Left lung (tissue), 4 donors: ENCODE measurements at regions not wholly inside any gene's neighbourhood (a gene's known extent, or its start where the extent isn't known, plus 50 kb on each side); places are given as distances from the start of the nearest gene placed in this dataset.
A peak's percentile ranks its signal among the peaks of the same experiment; 100 is the strongest.

Experiments used
- ATAC-seq: fragments of 200-7000 bp; cut with Tn5 transposase; one replicate; pipeline ENCODE4 v1.9.1; 2020; ENCODE audit warnings: moderate library complexity
- DNase-seq, 4 donors: peaks; one replicate each; pipeline ENCODE4 v3.0.0-alpha.2; 2013 to 2020
- H3K27ac ChIP-seq, 2 donors: fragments of 200-600 bp; sonication (generic) in 1 of 2; one replicate each; pipeline versions ENCODE4 v1.5.0 to v1.8.0; 2020 to 2021
- H3K27me3 ChIP-seq, 2 donors: fragments of 200-600 bp; sonication (generic) in 1 of 2; one replicate each; pipeline versions ENCODE4 v1.5.0 to v1.8.0; 2020 to 2021
- H3K36me3 ChIP-seq, 2 donors: fragments of 200-600 bp; sonication (generic) in 1 of 2; one replicate each; pipeline versions ENCODE4 v1.5.0 to v1.8.0; 2020 to 2021
- H3K4me1 ChIP-seq, 2 donors: fragments of 200-600 bp; one replicate each; pipeline ENCODE4 v1.8.0; 2021
- H3K4me3 ChIP-seq, 2 donors: fragments of 200-600 bp; sonication (generic) in 1 of 2; one replicate each; pipeline versions ENCODE4 v1.5.0 to v1.8.0; 2020 to 2021; ENCODE audit warnings: mild to moderate bottlenecking in 1 of 2
- H3K9me3 ChIP-seq, 2 donors: fragments of 200-600 bp; sonication (generic) in 1 of 2; one replicate each; pipeline versions ENCODE4 v1.5.0 to v1.8.0; 2020 to 2021
- intact Hi-C, 2 donors: fragments of 100-400 bp; cut with DNase I; formaldehyde crosslinking; loops; one replicate each; pipeline versions ENCODE4 v1.11.2 to v1.14.2; 2022
- TF ChIP-seq, protein P1 (sequence below), 2 donors: fragments of 200-600 bp; sonication (generic) in 1 of 2; IDR thresholded peaks; one replicate each; pipeline versions ENCODE4 v1.5.0 to v1.8.0; 2021; ENCODE audit warnings: antibody characterized with exemption in 2 of 2
- donor health status: DM: no; HTN: yes; CAD: no.
- donor health status: DM: no; HTN: no; CAD: no.

DNA sequence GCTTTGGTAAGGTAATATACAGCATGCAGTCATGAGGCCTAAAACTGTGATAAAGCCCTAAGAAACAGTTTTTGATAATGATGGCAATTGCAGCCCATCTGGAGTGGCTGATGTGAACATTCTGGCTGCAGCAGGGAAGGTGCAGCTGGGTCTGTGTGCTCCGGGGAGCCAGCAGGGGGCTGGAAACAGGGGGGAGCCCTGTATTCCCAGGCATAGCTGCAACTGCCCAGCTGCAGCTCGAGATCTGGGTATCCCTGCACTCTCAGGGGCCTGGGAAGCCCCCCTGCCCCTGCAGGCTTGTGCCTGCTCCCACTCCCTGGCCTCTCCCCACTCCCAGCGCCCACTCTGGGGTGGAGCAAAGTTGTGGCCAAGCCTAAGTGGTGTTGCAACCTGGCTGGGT lies 95.6 kb downstream of the RRAGB start:
- TF ChIP-seq, protein P1, sequence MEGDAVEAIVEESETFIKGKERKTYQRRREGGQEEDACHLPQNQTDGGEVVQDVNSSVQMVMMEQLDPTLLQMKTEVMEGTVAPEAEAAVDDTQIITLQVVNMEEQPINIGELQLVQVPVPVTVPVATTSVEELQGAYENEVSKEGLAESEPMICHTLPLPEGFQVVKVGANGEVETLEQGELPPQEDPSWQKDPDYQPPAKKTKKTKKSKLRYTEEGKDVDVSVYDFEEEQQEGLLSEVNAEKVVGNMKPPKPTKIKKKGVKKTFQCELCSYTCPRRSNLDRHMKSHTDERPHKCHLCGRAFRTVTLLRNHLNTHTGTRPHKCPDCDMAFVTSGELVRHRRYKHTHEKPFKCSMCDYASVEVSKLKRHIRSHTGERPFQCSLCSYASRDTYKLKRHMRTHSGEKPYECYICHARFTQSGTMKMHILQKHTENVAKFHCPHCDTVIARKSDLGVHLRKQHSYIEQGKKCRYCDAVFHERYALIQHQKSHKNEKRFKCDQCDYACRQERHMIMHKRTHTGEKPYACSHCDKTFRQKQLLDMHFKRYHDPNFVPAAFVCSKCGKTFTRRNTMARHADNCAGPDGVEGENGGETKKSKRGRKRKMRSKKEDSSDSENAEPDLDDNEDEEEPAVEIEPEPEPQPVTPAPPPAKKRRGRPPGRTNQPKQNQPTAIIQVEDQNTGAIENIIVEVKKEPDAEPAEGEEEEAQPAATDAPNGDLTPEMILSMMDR (IDR thresholded peaks at IDR 0.05) = no peak
- Histone ChIP-seq H3K27ac (no peak overlapping the region), H3K4me1 (no peaks in the 10 kb centered on the region), H3K4me3 (no peak overlapping the region), H3K36me3 (no peaks in the 10 kb centered on the region), H3K27me3 (no peaks in the 10 kb centered on the region), H3K9me3 (no peaks in the 10 kb centered on the region)
- peak in 1 of 4 donors; percentile 8 for DNase-seq
- no peak for ATAC-seq
- intact Hi-C loops = no loop called here

DNA sequence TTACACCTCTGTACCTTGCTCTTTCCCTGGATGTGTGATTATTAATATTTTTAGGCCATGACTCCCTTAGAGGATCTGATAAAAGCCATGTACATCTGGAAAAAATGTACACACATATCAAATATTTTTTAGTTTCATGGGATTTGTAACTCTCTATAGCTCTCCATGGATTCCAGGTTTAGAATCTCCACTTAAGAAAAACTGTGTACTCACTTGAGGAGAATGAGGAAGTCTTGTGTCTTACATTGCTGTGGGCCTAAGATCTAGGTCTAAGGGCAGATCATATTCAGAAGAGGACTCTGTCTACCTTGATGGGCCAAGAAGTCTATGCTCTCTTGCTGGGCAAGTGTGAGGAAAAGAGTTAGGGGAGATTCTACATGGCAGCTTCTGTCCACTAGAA lies 98.0 kb downstream of the RRAGB start:
- ATAC-seq (no peak), DNase-seq (no peak)
- TF ChIP-seq, protein P1 (IDR thresholded peaks at IDR 0.05) = no peak
- Histone ChIP-seq H3K36me3 (no peaks in the 10 kb centered on the region), H3K9me3 (no peaks in the 10 kb centered on the region), H3K27me3 (no peaks in the 10 kb centered on the region), H3K4me3 (no peak overlapping the region), H3K27ac (no peak overlapping the region), H3K4me1 (no peaks in the 10 kb centered on the region)
- intact Hi-C loops = no loop called here

DNA sequence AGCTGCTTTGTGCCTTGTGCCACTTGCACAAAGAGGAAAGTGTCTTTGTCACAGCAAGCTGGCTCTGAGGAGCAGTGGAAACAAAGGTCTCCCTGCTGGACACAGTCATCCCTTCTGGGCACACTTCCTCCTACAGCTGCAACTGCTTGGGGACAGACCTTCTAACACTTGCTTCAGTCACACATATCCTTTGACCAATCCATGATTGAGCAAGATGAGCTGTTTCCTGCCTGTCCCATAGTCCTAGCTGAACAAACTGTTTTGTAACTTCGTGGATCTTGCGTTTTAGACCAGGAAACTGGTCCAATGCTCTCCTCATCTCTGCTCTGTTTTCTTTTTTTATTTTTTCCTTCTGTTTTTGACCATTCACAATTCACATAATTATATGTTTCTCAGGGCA lies 98.5 kb downstream of the RRAGB start:
- no peak overlapping the region for H3K4me3 ChIP-seq
- no peaks in the 10 kb centered on the region for H3K4me1 ChIP-seq
- no peaks in the 10 kb centered on the region for H3K27me3 ChIP-seq
- no peak for ATAC-seq
- intact Hi-C loops = no loop called here
- no peak overlapping the region for H3K27ac ChIP-seq
- TF ChIP-seq, protein P1 (IDR thresholded peaks at IDR 0.05) = no peak
- H3K36me3 ChIP-seq = no peaks in the 10 kb centered on the region
- DNase-seq = no peak
- H3K9me3 ChIP-seq = no peaks in the 10 kb centered on the region

DNA sequence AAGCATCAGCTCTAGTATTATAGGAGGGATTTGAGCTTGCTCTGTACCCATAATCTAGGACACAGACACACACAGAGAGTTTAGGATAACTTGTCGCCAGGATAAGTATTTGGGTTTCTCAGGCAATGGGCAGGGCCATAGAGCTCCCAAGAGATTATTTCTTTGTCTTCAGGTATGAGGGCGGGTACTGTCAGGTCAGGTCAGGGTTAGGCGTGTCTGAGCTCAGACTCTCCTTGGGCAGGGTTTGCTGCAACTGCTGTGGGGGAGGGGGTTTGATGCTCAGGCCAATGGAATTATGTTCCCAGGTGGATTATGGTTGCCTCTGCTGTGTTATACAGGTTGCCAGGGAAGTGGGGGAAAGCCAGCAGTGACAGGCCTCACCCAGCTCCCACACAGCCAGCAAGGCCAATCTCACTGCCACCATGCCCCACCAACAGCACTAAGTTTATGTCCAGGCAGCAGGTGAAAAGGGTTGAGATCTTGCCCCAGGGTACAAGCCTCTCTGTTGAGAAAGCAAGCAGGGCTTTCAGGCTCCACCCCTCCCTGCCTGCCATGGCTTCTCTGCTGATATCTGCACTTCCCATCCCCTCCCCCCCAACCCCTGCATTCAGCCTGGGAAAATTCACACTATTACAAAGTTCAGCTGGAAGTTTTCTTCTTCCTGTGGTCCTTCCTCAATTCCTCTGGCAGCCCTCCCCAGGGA lies 101.3 kb downstream of the RRAGB start:
- Histone ChIP-seq H3K4me3 (no peak overlapping the region), H3K4me1 (no peaks in the 10 kb centered on the region), H3K9me3 (no peaks in the 10 kb centered on the region), H3K27me3 (no peaks in the 10 kb centered on the region), H3K27ac (no peak overlapping the region), H3K36me3 (no peaks in the 10 kb centered on the region)
- TF ChIP-seq, protein P1 (IDR thresholded peaks at IDR 0.05) = no peak
- intact Hi-C loops = no loop called here
- no peak for ATAC-seq
- DNase-seq = no peak

DNA sequence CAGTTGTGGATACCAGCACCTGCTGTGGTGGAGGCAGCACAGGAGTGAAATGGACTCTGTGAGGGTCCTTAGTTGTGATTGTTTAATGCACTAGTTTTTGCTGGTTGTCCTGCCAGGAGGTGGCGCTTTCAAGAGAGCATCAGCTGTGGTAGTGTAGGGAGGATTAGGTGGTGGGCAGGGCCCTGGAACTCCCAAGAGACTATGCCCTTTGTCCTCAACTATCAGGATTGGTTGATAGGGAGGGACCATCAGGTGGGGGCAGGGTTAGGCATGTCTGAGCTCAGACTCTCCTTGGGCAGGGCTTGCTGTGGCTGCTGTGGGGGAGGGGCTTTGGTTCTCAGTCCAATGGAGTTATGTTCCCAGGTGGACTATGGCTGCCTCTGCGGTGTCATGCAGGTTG lies 121.9 kb downstream of the RRAGB start:
- DNase-seq (no peak), ATAC-seq (no peak)
- H3K27me3 ChIP-seq = no peaks in the 10 kb centered on the region
- intact Hi-C loops = no loop called here
- no peak overlapping the region for H3K4me3 ChIP-seq
- H3K9me3 ChIP-seq = no peaks in the 10 kb centered on the region
- H3K36me3 ChIP-seq = no peaks in the 10 kb centered on the region
- no peak overlapping the region for H3K27ac ChIP-seq
- H3K4me1 ChIP-seq = no peaks in the 10 kb centered on the region
- TF ChIP-seq, protein P1 (IDR thresholded peaks at IDR 0.05) = no peak
